ENCODE measurements at regions not wholly inside any gene's neighbourhood (a gene's known extent, or its start where the extent isn't known, plus 50 kb on each side); places are given as distances from the start of the nearest gene placed in this dataset.
A peak's percentile ranks its signal among the peaks of the same experiment; 100 is the strongest.

DNA sequence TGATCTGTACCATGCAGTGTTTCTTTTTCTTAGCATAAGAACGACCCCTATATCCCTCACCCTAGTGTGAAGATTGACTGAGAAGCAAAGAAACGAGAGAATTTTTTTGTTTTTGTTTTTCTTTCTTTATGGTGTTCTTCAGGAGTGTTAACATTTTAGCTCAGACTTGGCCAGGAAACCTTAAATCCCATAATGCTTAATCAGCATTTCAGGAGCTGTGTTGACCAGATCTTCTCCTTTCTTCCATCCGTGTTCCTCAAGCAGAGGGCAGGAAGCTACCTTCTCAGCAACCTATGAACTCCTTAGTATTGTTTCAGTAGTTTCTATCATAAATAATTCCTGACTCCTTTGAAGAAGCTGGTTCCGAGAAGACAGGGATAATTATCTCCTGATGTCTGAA, 1501.5 kb downstream of the STIM2 start:
- DNase-seq (ENCODE audit: low read depth): no peak
- TF ChIP-seq, protein P1, sequence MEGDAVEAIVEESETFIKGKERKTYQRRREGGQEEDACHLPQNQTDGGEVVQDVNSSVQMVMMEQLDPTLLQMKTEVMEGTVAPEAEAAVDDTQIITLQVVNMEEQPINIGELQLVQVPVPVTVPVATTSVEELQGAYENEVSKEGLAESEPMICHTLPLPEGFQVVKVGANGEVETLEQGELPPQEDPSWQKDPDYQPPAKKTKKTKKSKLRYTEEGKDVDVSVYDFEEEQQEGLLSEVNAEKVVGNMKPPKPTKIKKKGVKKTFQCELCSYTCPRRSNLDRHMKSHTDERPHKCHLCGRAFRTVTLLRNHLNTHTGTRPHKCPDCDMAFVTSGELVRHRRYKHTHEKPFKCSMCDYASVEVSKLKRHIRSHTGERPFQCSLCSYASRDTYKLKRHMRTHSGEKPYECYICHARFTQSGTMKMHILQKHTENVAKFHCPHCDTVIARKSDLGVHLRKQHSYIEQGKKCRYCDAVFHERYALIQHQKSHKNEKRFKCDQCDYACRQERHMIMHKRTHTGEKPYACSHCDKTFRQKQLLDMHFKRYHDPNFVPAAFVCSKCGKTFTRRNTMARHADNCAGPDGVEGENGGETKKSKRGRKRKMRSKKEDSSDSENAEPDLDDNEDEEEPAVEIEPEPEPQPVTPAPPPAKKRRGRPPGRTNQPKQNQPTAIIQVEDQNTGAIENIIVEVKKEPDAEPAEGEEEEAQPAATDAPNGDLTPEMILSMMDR (IDR thresholded peaks at IDR 0.05; ENCODE audit: insufficient read depth, low read length): no peak
- no peak overlapping the region for H3K4me3 ChIP-seq (ENCODE audit: low read depth, low read length)

GRCh38 chr4:28369499-28369898, 1508.9 kb downstream of the STIM2 start:
- TF ChIP-seq, protein P1 (IDR thresholded peaks at IDR 0.05; ENCODE audit: insufficient read depth, low read length): no peak
- DNase-seq (ENCODE audit: low read depth): peak; percentile 53
- no peak overlapping the region for H3K4me3 ChIP-seq (ENCODE audit: low read depth, low read length)

GRCh38 chr4:28373191-28373590, 1512.5 kb downstream of the STIM2 start:
- H3K4me3 ChIP-seq (ENCODE audit: low read depth, low read length): no peak overlapping the region
- DNase-seq (ENCODE audit: low read depth): no peak
- TF ChIP-seq, protein P1 (IDR thresholded peaks at IDR 0.05; ENCODE audit: insufficient read depth, low read length): no peak

GRCh38 chr4:28373601-28374000, 1513.0 kb downstream of the STIM2 start:
- DNase-seq (ENCODE audit: low read depth): peak; percentile 51
- no peak overlapping the region for H3K4me3 ChIP-seq (ENCODE audit: low read depth, low read length)
- TF ChIP-seq, protein P1 (IDR thresholded peaks at IDR 0.05; ENCODE audit: insufficient read depth, low read length): no peak

DNA sequence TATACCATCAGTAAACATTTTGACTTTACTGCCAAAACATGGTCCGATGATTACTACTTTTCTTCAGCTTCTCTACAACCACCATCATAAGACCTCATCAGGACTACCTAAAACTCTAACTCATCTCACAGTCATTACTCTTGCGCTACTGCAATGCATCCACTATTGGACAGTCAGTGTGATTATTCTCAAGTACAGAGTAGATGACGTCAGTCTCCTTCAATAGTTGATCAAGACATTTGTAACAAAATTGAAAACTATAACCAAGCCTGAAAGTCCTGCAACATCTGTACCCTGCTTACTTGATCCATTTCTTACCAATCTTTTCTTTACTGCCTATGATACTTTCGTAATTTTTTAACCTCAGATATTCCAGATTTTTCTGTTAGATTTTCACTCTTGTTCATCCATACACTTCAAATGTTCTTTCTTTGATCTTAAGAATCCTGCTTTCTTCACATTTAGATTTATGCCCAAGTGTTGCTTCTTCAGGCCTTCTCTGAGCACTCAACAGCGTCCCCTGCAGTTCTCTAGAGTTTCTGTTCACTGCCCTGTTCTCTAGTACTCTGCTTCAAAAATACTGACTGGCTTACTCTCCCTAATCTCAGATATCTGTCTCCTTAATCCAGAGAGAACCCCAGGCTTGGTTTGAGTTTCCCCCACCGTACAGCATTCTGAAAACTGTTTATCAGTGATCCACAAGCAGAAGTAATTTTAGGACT, 1517.6 kb downstream of the STIM2 start:
- no peak overlapping the region for H3K4me3 ChIP-seq (ENCODE audit: low read depth, low read length)
- no peak for DNase-seq (ENCODE audit: low read depth)
- TF ChIP-seq, protein P1 (IDR thresholded peaks at IDR 0.05; ENCODE audit: insufficient read depth, low read length): no peak

GRCh38 chr4:28385801-28386200, 1525.2 kb downstream of the STIM2 start:
- no peak for DNase-seq (ENCODE audit: low read depth)
- TF ChIP-seq, protein P1 (IDR thresholded peaks at IDR 0.05; ENCODE audit: insufficient read depth, low read length): no peak
- H3K4me3 ChIP-seq (ENCODE audit: low read depth, low read length): no peak overlapping the region

DNA sequence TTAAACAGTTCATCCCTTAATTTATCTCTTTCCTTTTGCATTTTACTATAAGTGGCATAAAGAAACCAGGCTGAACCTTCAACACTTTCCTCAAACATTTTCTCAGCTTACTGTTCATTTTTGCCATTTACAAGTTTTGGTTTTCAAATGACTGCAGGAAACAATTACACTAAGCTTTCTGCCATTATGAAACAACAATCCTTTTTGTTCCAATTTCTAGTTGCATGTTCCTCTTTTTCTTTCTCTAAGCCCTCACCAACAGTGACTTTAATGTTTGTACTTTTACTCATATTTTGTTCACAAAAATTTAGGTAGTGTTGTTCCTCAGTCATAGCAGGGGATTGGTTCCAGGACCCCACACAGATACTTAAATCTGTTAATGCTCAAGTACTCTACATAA, 1526.1 kb downstream of the STIM2 start:
- TF ChIP-seq, protein P1 (IDR thresholded peaks at IDR 0.05; ENCODE audit: insufficient read depth, low read length): no peak
- H3K4me3 ChIP-seq (ENCODE audit: low read depth, low read length): no peak overlapping the region
- no peak for DNase-seq (ENCODE audit: low read depth)

All from fibroblast of the aortic adventitia (primary cell).